HEK293 (cell line): ENCODE measurements at regions not wholly inside any gene's neighbourhood (a gene's known extent, or its start where the extent isn't known, plus 50 kb on each side); places are given as distances from the start of the nearest gene placed in this dataset.

ENCODE experiments used
- CTCF ChIA-PET: fragments of 350-600 bp; formaldehyde crosslinking; extraction: SDS; loops from one replicate; lab custom pipeline; 2021; ENCODE audit warnings: antibody characterized with exemption; lab: Yijun Ruan, JAX
- POLR2A ChIA-PET: fragments of 300-600 bp; formaldehyde crosslinking; extraction: SDS; loops from one replicate; lab custom pipeline; 2020; ENCODE audit warnings: antibody characterized with exemption, inconsistent platforms; lab: Yijun Ruan, JAX
- H3K27ac ChIP-seq: fragments of 200-500 bp; sonication (Bioruptor generic); 2 replicates; pipeline ENCODE4 v1.5.1; 2014; ENCODE audit warnings: low read depth, low read length, control low read depth, inconsistent platforms; ENCODE audit errors: extremely low read depth
- H3K36me3 ChIP-seq, 2 experiments: fragments of 200-500 bp in 1 of 2; sonication (Bioruptor generic) in 1 of 2; 1 replicate in 1 of 2; 2 replicates in 1 of 2; pipeline ENCODE4 v1.5.1; 2014 to 2017; ENCODE audit warnings: inconsistent platforms in 2 of 2, low read length in 2 of 2; ENCODE audit not compliant: control insufficient read depth in 2 of 2, insufficient read depth in 1 of 2
- H3K4me1 ChIP-seq: fragments of 200-500 bp; sonication (Bioruptor generic); 2 replicates; pipeline ENCODE4 v1.5.1; 2014; ENCODE audit warnings: mild to moderate bottlenecking, low read length, inconsistent platforms; ENCODE audit not compliant: control insufficient read depth, insufficient read depth
- H3K4me3 ChIP-seq: 2 replicates; pipeline ENCODE4 v1.5.1; 2011; ENCODE audit warnings: low read depth, mild to moderate bottlenecking, control low read depth, low read length, moderate library complexity
- H3K9me3 ChIP-seq: fragments of 200-500 bp; sonication (Bioruptor generic); 2 replicates; pipeline ENCODE4 v1.5.1; 2014; ENCODE audit warnings: low read depth, low read length, inconsistent platforms; ENCODE audit not compliant: control insufficient read depth, insufficient read depth
- BCL11B ChIP-seq: fragments of 450-650 bp; formaldehyde crosslinking; IDR thresholded peaks from 2 replicates; pipeline ENCODE4 v1.5.1; 2016; ENCODE audit warnings: low read depth, missing biosample characterization, missing genetic modification characterization
- GFI1B ChIP-seq: fragments of 450-650 bp; formaldehyde crosslinking; IDR thresholded peaks from 2 replicates; pipeline ENCODE4 v1.5.1; 2016; ENCODE audit warnings: missing biosample characterization, missing genetic modification characterization
- IKZF3 ChIP-seq: fragments of 450-650 bp; IDR thresholded peaks from 2 replicates; pipeline ENCODE4 v1.5.0; 2018; ENCODE audit warnings: missing biosample characterization, mild to moderate bottlenecking, missing genetic modification characterization, moderate library complexity
- KLF1 ChIP-seq: fragments of 450-650 bp; formaldehyde crosslinking; IDR thresholded peaks from 2 replicates; pipeline ENCODE4 v1.5.1; 2016; ENCODE audit warnings: missing biosample characterization, missing genetic modification characterization
- RBAK ChIP-seq: fragments of 450-650 bp; formaldehyde crosslinking; IDR thresholded peaks from 2 replicates; pipeline ENCODE4 v1.5.1; 2016; ENCODE audit warnings: missing biosample characterization, missing genetic modification characterization
- YY1 ChIP-seq: fragments of 450-650 bp; formaldehyde crosslinking; IDR thresholded peaks from 2 replicates; pipeline ENCODE4 v1.5.1; 2018; ENCODE audit warnings: missing biosample characterization, missing genetic modification characterization
- ZBTB21 ChIP-seq: fragments of 450-650 bp; formaldehyde crosslinking; IDR thresholded peaks from 2 replicates; pipeline ENCODE4 v1.5.1; 2017; ENCODE audit warnings: missing biosample characterization, missing genetic modification characterization
- ZNF114 ChIP-seq: fragments of 450-650 bp; formaldehyde crosslinking; IDR thresholded peaks from 2 replicates; pipeline ENCODE4 v1.5.0; 2017; ENCODE audit warnings: missing biosample characterization, missing genetic modification characterization
- ZNF140 ChIP-seq: fragments of 450-650 bp; formaldehyde crosslinking; IDR thresholded peaks from 2 replicates; pipeline ENCODE4 v1.5.1; 2016; ENCODE audit warnings: missing biosample characterization, missing genetic modification characterization
- ZNF169 ChIP-seq: fragments of 450-650 bp; formaldehyde crosslinking; IDR thresholded peaks from 2 replicates; pipeline ENCODE4 v1.5.1; 2016; ENCODE audit warnings: missing biosample characterization, missing genetic modification characterization
- ZNF202 ChIP-seq: fragments of 450-650 bp; formaldehyde crosslinking; IDR thresholded peaks from 2 replicates; pipeline ENCODE4 v1.5.1; 2016; ENCODE audit warnings: missing biosample characterization, missing genetic modification characterization, borderline replicate concordance
- ZNF274 ChIP-seq, 2 experiments: fragments of 200-500 bp in 1 of 2; fragments of 450-650 bp in 1 of 2; sonication (Bioruptor generic) in 1 of 2; formaldehyde crosslinking in 1 of 2; IDR thresholded peaks; 2 replicates each; pipeline versions ENCODE4 v1.5.1 to v1.6.1; 2014 to 2016; ENCODE audit warnings: borderline replicate concordance in 1 of 2, inconsistent platforms in 1 of 2, low read length in 1 of 2, missing biosample characterization in 1 of 2, missing genetic modification characterization in 1 of 2
- ZNF311 ChIP-seq: fragments of 450-650 bp; formaldehyde crosslinking; IDR thresholded peaks from 2 replicates; pipeline ENCODE4 v1.5.1; 2017; ENCODE audit warnings: missing biosample characterization, missing genetic modification characterization, borderline replicate concordance
- ZNF350 ChIP-seq: fragments of 450-650 bp; formaldehyde crosslinking; IDR thresholded peaks from 2 replicates; pipeline ENCODE4 v1.5.0; 2017; ENCODE audit warnings: missing biosample characterization, mild to moderate bottlenecking, missing genetic modification characterization
- ZNF354C ChIP-seq: fragments of 450-650 bp; formaldehyde crosslinking; IDR thresholded peaks from 2 replicates; pipeline ENCODE4 v1.5.1; 2016; ENCODE audit warnings: missing biosample characterization, missing genetic modification characterization, low read depth, borderline replicate concordance
- ZNF404 ChIP-seq: fragments of 450-650 bp; formaldehyde crosslinking; IDR thresholded peaks from 2 replicates; pipeline ENCODE4 v1.5.1; 2017; ENCODE audit warnings: missing biosample characterization, missing genetic modification characterization
- ZNF433 ChIP-seq: fragments of 450-650 bp; formaldehyde crosslinking; IDR thresholded peaks from 2 replicates; pipeline ENCODE4 v1.5.1; 2016; ENCODE audit warnings: missing biosample characterization, missing genetic modification characterization, low read depth
- ZNF48 ChIP-seq: fragments of 450-650 bp; formaldehyde crosslinking; IDR thresholded peaks from 2 replicates; pipeline ENCODE4 v1.5.1; 2016; ENCODE audit warnings: missing biosample characterization, missing genetic modification characterization
- ZNF501 ChIP-seq: fragments of 450-650 bp; formaldehyde crosslinking; IDR thresholded peaks from 2 replicates; pipeline ENCODE4 v1.5.1; 2016; ENCODE audit warnings: missing biosample characterization, missing genetic modification characterization
- ZNF623 ChIP-seq: fragments of 450-650 bp; formaldehyde crosslinking; IDR thresholded peaks from 2 replicates; pipeline ENCODE4 v1.5.1; 2016; ENCODE audit warnings: missing biosample characterization, missing genetic modification characterization
- ZNF677 ChIP-seq: fragments of 450-650 bp; IDR thresholded peaks from 2 replicates; pipeline ENCODE4 v1.5.0; 2018; ENCODE audit warnings: missing biosample characterization, mild to moderate bottlenecking, missing genetic modification characterization, moderate library complexity
- ZNF747 ChIP-seq: fragments of 450-650 bp; formaldehyde crosslinking; IDR thresholded peaks from 2 replicates; pipeline ENCODE4 v1.5.1; 2016; ENCODE audit warnings: missing biosample characterization, missing genetic modification characterization
- ZSCAN16 ChIP-seq: fragments of 450-650 bp; formaldehyde crosslinking; IDR thresholded peaks from 2 replicates; pipeline ENCODE4 v1.5.1; 2016; ENCODE audit warnings: missing biosample characterization, missing genetic modification characterization
- TF ChIP-seq, protein P1 (sequence below): fragments of 450-650 bp; formaldehyde crosslinking; optimal IDR thresholded peaks from 2 replicates; pipeline ENCODE3; 2016; ENCODE audit warnings: missing biosample characterization, mild to moderate bottlenecking, missing genetic modification characterization
- TF ChIP-seq, protein P2 (sequence below): fragments of 450-650 bp; formaldehyde crosslinking; IDR thresholded peaks from 2 replicates; pipeline ENCODE4 v1.5.1; 2016; ENCODE audit warnings: missing biosample characterization, missing genetic modification characterization
- TF ChIP-seq, protein P3 (sequence below): fragments of 450-650 bp; IDR thresholded peaks from 2 replicates; pipeline ENCODE4 v1.5.1; 2018; ENCODE audit warnings: missing biosample characterization, mild to moderate bottlenecking, missing genetic modification characterization
- TF ChIP-seq, protein P4 (sequence below): fragments of 450-650 bp; formaldehyde crosslinking; IDR thresholded peaks from 2 replicates; pipeline ENCODE4 v1.5.1; 2016; ENCODE audit warnings: missing biosample characterization, missing genetic modification characterization

DNA sequence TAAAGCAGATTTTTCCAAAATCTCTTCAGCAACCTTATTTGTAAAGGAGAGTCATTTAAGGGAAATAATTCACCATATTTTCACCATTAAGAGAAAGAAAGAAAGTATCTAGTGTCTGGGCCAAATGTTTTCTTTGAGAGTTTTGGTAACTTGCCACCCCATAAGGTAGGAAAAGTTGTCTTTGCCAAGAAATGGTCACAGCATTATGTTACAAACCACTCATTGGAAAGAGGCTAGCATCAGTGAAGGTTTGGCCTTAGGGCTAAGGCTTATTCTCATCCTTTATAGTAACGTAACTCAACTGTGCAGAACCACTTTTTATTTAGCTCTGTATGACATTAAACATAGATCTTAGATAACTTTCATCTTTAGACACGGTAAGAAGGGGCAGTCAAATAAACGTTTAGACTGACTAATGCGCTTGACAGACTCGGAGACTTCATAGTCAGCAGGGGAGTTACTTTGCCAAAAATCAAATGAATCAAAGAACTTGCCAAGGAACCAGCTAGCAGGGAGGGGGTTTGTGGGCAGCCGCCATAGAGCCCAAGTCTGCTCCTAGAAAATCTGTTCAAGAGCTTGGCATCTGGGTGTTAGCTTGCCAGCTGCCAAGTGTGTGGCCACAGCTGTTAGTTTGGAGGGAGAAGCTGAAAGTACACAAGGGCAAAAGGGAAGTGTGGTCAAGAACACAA, 182.8 kb upstream of the GRID2 start:
- ChIA-PET CTCF (interaction anchor here (0.7 kb wide), 1 partner anchor 53 kb away, joined by 3 read pairs; no protein-coding TSS in a partner anchor), POLR2A (no interaction called here)
- Histone ChIP-seq H3K36me3 (no peaks in the 10 kb centered on the region), H3K4me1 (no peaks in the 10 kb centered on the region), H3K9me3 (no peaks in the 10 kb centered on the region), H3K4me3 (no peak overlapping the region), H3K27ac (no peak overlapping the region)
- no peak for TF ChIP-seq ZNF140 (tag by site-specific recombination)
- no peak for TF ChIP-seq ZNF311 (tag by site-specific recombination)
- TF ChIP-seq IKZF3, result no peak
- TF ChIP-seq ZNF677 (tag by site-specific recombination), result no peak
- no peak for TF ChIP-seq RBAK (tag by site-specific recombination)
- TF ChIP-seq ZNF501 (tag by site-specific recombination), result no peak
- TF ChIP-seq ZNF48 (tag by site-specific recombination), result no peak
- TF ChIP-seq ZNF354C, result no peak

DNA sequence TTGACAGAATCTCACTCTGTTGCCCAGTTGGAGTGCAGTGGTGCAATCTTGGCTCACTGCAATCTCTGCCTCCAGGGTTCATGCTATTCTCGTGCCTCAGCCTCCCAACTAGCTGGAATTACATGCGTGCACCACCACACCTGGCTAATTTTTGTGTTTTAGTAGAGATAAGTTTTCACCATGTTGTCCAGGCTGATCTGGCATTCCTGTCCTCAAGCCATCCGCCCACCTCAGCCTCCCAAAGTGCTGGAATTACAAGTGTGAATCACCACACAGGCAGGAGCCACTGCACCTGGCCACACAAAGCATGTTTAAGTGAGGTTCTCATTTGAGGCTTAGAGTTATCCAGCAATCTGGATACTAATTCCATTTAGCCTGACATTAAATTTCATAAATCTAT, 180.9 kb upstream of the GRID2 start:
- H3K4me3 ChIP-seq, result no peak overlapping the region
- H3K27ac ChIP-seq, result no peak overlapping the region
- H3K36me3 ChIP-seq, result no peaks in the 10 kb centered on the region
- no peaks in the 10 kb centered on the region for H3K4me1 ChIP-seq
- CTCF ChIA-PET, result interaction anchor here (0.6 kb wide), 1 partner anchor 30 kb away, joined by 3 read pairs; no protein-coding TSS in a partner anchor
- no peak for TF ChIP-seq ZNF501 (tag by site-specific recombination)
- TF ChIP-seq ZSCAN16 (tag by site-specific recombination), result no peak
- TF ChIP-seq, protein P1, sequence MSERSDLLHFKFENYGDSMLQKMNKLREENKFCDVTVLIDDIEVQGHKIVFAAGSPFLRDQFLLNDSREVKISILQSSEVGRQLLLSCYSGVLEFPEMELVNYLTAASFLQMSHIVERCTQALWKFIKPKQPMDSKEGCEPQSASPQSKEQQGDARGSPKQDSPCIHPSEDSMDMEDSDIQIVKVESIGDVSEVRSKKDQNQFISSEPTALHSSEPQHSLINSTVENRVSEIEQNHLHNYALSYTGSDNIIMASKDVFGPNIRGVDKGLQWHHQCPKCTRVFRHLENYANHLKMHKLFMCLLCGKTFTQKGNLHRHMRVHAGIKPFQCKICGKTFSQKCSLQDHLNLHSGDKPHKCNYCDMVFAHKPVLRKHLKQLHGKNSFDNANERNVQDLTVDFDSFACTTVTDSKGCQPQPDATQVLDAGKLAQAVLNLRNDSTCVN (tag by site-specific recombination), result no peak
- TF ChIP-seq GFI1B (tag by site-specific recombination), result no peak
- TF ChIP-seq KLF1 (tag by site-specific recombination), result no peak
- no peak for TF ChIP-seq BCL11B (tag by site-specific recombination)
- no peak for TF ChIP-seq ZNF623 (tag by site-specific recombination)
- no peak for TF ChIP-seq ZNF114 (tag by site-specific recombination)
- TF ChIP-seq ZNF747, result no peak
- POLR2A ChIA-PET, result no interaction called here
- H3K9me3 ChIP-seq, result no peaks in the 10 kb centered on the region

DNA sequence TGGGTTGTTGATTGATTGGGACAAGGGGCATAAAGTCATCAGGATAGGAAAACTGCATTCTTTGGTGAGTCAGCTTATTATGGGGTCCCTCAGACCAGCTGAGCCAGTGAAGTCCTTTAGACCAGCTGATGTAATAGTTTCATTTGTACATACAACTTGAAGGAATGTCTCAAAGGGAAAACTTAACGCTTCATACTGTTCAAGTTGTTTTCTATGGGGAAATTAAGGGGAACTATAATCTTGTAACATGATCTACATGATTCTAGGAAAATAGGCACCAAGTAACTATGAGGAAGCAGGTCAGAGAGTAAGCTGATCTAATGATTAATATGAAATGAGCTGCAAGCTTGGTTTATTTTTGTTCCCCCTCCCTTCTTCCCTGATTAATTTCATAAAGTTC, 175.1 kb upstream of the GRID2 start:
- H3K27ac ChIP-seq, result no peak overlapping the region
- no peaks in the 10 kb centered on the region for H3K36me3 ChIP-seq
- H3K9me3 ChIP-seq, result no peaks in the 10 kb centered on the region
- POLR2A ChIA-PET, result no interaction called here
- H3K4me1 ChIP-seq, result no peaks in the 10 kb centered on the region
- no peak overlapping the region for H3K4me3 ChIP-seq
- CTCF ChIA-PET, result no interaction called here
- TF ChIP-seq ZNF274 (IDR thresholded peaks at IDR 0.05; ENCODE audit: low read length), result no peak
- TF ChIP-seq ZNF274 (tag by site-specific recombination; IDR thresholded peaks at IDR 0.05; ENCODE audit: borderline replicate concordance), result no peak
- no peak for TF ChIP-seq ZNF169
- no peak for TF ChIP-seq ZNF350 (tag by site-specific recombination)
- no peak for TF ChIP-seq ZBTB21 (tag by site-specific recombination)
- TF ChIP-seq, protein P2, sequence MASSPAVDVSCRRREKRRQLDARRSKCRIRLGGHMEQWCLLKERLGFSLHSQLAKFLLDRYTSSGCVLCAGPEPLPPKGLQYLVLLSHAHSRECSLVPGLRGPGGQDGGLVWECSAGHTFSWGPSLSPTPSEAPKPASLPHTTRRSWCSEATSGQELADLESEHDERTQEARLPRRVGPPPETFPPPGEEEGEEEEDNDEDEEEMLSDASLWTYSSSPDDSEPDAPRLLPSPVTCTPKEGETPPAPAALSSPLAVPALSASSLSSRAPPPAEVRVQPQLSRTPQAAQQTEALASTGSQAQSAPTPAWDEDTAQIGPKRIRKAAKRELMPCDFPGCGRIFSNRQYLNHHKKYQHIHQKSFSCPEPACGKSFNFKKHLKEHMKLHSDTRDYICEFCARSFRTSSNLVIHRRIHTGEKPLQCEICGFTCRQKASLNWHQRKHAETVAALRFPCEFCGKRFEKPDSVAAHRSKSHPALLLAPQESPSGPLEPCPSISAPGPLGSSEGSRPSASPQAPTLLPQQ (tag by site-specific recombination), result no peak
- TF ChIP-seq YY1, result no peak
- TF ChIP-seq ZNF433 (tag by site-specific recombination), result no peak
- no peak for TF ChIP-seq ZNF404 (tag by site-specific recombination)
- no peak for TF ChIP-seq ZNF202
- TF ChIP-seq, protein P3, sequence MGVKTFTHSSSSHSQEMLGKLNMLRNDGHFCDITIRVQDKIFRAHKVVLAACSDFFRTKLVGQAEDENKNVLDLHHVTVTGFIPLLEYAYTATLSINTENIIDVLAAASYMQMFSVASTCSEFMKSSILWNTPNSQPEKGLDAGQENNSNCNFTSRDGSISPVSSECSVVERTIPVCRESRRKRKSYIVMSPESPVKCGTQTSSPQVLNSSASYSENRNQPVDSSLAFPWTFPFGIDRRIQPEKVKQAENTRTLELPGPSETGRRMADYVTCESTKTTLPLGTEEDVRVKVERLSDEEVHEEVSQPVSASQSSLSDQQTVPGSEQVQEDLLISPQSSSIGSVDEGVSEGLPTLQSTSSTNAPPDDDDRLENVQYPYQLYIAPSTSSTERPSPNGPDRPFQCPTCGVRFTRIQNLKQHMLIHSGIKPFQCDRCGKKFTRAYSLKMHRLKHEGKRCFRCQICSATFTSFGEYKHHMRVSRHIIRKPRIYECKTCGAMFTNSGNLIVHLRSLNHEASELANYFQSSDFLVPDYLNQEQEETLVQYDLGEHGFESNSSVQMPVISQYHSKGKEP (tag by site-specific recombination), result no peak
- TF ChIP-seq, protein P4, sequence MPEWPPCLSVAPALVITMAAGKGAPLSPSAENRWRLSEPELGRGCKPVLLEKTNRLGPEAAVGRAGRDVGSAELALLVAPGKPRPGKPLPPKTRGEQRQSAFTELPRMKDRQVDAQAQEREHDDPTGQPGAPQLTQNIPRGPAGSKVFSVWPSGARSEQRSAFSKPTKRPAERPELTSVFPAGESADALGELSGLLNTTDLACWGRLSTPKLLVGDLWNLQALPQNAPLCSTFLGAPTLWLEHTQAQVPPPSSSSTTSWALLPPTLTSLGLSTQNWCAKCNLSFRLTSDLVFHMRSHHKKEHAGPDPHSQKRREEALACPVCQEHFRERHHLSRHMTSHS (tag by site-specific recombination), result no peak
- TF ChIP-seq, all 188 proteins: peak for 0
